ENCODE measurements at regions not wholly inside any gene's neighbourhood (a gene's known extent, or its start where the extent isn't known, plus 50 kb on each side); places are given as distances from the start of the nearest gene placed in this dataset.

- peak; percentile 62 for TF ChIP-seq CTCF (IDR thresholded peaks at IDR 0.05; ENCODE audit: low read length)
- no peak for TF ChIP-seq EZH2 (optimal IDR thresholded peaks at IDR 0.05; ENCODE audit: low read depth, low read length)
- TF ChIP-seq EZH2phosphoT487 (IDR thresholded peaks at IDR 0.05; ENCODE audit: low read length) = no peak
Observed at GRCh38 chr12:54723379-54724256, 75.5 kb upstream of the DCD start.
